HL-60 (cell line): ENCODE measurements at regions not wholly inside any gene's neighbourhood (a gene's known extent, or its start where the extent isn't known, plus 50 kb on each side); places are given as distances from the start of the nearest gene placed in this dataset.

Experiments
- CTCF ChIP-seq: IDR thresholded peaks from one replicate; pipeline ENCODE4 v1.5.1; 2011; ENCODE audit warnings: low read length, control low read depth, inconsistent platforms; ENCODE audit not compliant: insufficient read depth
- POLR2AphosphoS5 ChIP-seq: IDR thresholded peaks from 2 replicates; pipeline ENCODE4 v1.6.1; 2012; ENCODE audit warnings: low read depth
- SPI1 ChIP-seq: IDR thresholded peaks from 2 replicates; pipeline ENCODE4 v1.6.1; 2012; ENCODE audit warnings: low read depth, mild to moderate bottlenecking, borderline replicate concordance
- TF ChIP-seq, protein P1 (sequence below): IDR thresholded peaks from 2 replicates; pipeline ENCODE4 v1.6.1; 2012; ENCODE audit warnings: low read depth; ENCODE audit not compliant: insufficient replicate concordance

DNA sequence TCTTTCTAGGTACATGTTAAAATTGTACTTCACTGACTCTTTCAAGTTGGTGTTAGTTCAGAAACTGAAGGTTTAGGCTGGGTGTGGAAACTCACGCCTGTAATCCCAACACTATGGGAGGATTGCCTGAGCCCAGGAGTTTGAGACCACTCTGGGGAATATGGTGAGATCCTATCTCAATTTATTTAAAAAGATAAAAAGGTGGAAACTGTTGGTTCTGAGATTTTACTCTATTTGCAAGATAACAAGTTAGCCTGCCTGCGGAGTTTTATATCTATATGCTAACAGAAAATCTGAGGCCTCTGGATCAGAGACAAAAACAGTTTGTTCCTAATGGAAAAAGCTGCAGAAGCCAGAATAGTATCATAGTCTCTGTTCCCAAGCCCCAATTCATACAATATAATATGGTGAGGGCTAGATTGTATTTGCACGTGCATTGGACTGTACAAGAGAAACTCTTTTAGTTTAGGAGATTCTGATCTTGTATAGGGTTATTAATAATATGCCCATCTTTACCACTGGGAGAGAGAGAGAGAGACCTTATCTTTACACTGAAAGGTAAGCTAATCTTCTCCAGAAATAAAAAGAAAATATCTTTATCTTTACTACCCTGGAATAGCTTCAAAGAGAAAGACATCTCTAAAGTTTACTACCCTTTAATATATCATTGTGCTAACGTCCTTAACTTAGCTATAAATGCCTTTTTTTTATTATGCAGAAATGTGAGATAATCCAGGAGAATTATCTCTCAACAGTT is 1267.6 kb downstream of the OTOL1 start:
- TF ChIP-seq CTCF (no peak), POLR2AphosphoS5 (no peak), SPI1 (no peak)
- TF ChIP-seq, protein P1, sequence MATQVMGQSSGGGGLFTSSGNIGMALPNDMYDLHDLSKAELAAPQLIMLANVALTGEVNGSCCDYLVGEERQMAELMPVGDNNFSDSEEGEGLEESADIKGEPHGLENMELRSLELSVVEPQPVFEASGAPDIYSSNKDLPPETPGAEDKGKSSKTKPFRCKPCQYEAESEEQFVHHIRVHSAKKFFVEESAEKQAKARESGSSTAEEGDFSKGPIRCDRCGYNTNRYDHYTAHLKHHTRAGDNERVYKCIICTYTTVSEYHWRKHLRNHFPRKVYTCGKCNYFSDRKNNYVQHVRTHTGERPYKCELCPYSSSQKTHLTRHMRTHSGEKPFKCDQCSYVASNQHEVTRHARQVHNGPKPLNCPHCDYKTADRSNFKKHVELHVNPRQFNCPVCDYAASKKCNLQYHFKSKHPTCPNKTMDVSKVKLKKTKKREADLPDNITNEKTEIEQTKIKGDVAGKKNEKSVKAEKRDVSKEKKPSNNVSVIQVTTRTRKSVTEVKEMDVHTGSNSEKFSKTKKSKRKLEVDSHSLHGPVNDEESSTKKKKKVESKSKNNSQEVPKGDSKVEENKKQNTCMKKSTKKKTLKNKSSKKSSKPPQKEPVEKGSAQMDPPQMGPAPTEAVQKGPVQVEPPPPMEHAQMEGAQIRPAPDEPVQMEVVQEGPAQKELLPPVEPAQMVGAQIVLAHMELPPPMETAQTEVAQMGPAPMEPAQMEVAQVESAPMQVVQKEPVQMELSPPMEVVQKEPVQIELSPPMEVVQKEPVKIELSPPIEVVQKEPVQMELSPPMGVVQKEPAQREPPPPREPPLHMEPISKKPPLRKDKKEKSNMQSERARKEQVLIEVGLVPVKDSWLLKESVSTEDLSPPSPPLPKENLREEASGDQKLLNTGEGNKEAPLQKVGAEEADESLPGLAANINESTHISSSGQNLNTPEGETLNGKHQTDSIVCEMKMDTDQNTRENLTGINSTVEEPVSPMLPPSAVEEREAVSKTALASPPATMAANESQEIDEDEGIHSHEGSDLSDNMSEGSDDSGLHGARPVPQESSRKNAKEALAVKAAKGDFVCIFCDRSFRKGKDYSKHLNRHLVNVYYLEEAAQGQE: no peak
